Kidney (tissue), 13 donors: ENCODE measurements at regions not wholly inside any gene's neighbourhood (a gene's known extent, or its start where the extent isn't known, plus 50 kb on each side); places are given as distances from the start of the nearest gene placed in this dataset.

Source experiments
- DNase-seq, 5 donors: peaks; one replicate each; pipeline ENCODE4 v3.0.0-alpha.2; 2013 to 2020
- FAIRE-seq: peaks from 2 replicates; lab custom pipeline; 2012; peaks lifted over from hg19 to GRCh38; lab: Jason Lieb, UNC
- H3K27ac ChIP-seq, 2 donors: one replicate each; pipeline ENCODE4 v1.7.0; 2013; ENCODE audit warnings: low read depth in 2 of 2, low read length in 2 of 2, inconsistent platforms in 1 of 2
- H3K27me3 ChIP-seq: one replicate; pipeline ENCODE4 v1.7.1; 2013; ENCODE audit warnings: low read length, inconsistent platforms; ENCODE audit not compliant: control insufficient read depth, insufficient read depth
- H3K36me3 ChIP-seq, 3 donors: one replicate each; pipeline versions ENCODE4 v1.7.0 to v1.7.1; 2013; ENCODE audit warnings: low read length in 3 of 3, control low read depth in 1 of 3, inconsistent platforms in 1 of 3; ENCODE audit not compliant: insufficient read depth in 3 of 3, control insufficient read depth in 2 of 3
- H3K4me1 ChIP-seq, 3 donors: one replicate each; pipeline versions ENCODE4 v1.7.0 to v1.7.1; 2013; ENCODE audit warnings: low read length in 3 of 3, inconsistent platforms in 1 of 3, low read depth in 1 of 3; ENCODE audit not compliant: control insufficient read depth in 2 of 3, insufficient read depth in 2 of 3
- H3K4me3 ChIP-seq, 3 donors: one replicate each; pipeline versions ENCODE4 v1.7.0 to v1.8.1; 2013; ENCODE audit warnings: low read length in 3 of 3, control low read depth in 1 of 3, inconsistent platforms in 1 of 3
- H3K9ac ChIP-seq, 3 donors: one replicate each; pipeline versions ENCODE4 v1.7.0 to v1.7.1; 2013; ENCODE audit warnings: low read length in 3 of 3, control low read depth in 1 of 3, inconsistent platforms in 1 of 3
- H3K9me3 ChIP-seq, 3 donors: one replicate each; pipeline versions ENCODE4 v1.7.0 to v1.7.1; 2013; ENCODE audit warnings: low read length in 3 of 3, control low read depth in 1 of 3, inconsistent platforms in 1 of 3; ENCODE audit not compliant: control insufficient read depth in 2 of 3, insufficient read depth in 1 of 3
- CTCF ChIP-seq: IDR thresholded peaks from 3 replicates; pipeline ENCODE4 v1.5.1; 2012; ENCODE audit warnings: mild to moderate bottlenecking, moderate library complexity, borderline replicate concordance; ENCODE audit not compliant: insufficient read depth; ENCODE audit errors: extremely low read depth
- intact Hi-C: fragments of 100-400 bp; cut with DNase I; formaldehyde crosslinking; loops from one replicate; pipeline ENCODE4 v1.11.1; 2022
- donor health status: control.
- donor health status: control.
- donor health status: control.
- donor health status: control.
- donor health status: control.
- donor health status: DM: yes; HTN: yes; CAD: no.
- donor health status: Normal renal cell carcinoma (clear cell type).

DNA sequence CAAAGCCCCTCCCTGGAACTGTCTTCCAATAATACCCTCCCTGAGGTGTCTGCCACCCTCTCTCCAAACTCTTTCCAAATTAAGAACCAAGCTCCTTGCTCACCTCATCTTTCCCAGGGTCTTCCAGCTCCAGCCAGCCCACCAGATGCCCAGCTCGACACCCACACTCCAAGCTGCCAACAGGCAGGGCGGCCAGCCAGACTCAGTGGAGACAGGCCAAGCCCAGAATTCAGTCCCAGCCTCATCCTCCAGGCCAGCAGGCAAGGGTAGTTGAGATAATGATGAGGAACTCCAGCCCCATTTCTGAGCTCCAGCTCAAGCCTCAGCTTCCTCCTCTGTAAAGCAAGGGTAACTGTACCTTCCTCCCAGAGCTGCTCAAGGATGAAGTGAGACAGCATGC, 132.9 kb downstream of the CHST1 start:
- intact Hi-C loops: no loop called here
- Histone ChIP-seq H3K27ac (no peak overlapping the region), H3K36me3 (no peaks in the 10 kb centered on the region), H3K4me1 (no peaks in the 10 kb centered on the region), H3K4me3 (no peak overlapping the region), H3K9me3 (no peaks in the 10 kb centered on the region), H3K27me3 (no peaks in the 10 kb centered on the region), H3K9ac (no peak overlapping the region)
- no peak for TF ChIP-seq CTCF
- FAIRE-seq (no peak), DNase-seq (no peak)

- DNase-seq (no peak), FAIRE-seq (no peak)
- TF ChIP-seq CTCF: no peak
- no peak overlapping the region for H3K27ac ChIP-seq
- H3K9ac ChIP-seq: no peak overlapping the region
- H3K9me3 ChIP-seq: no peaks in the 10 kb centered on the region
- no peaks in the 10 kb centered on the region for H3K4me1 ChIP-seq
- no peak overlapping the region for H3K4me3 ChIP-seq
- no peaks in the 10 kb centered on the region for H3K27me3 ChIP-seq
- intact Hi-C loops: no loop called here
- H3K36me3 ChIP-seq: no peaks in the 10 kb centered on the region
Observed at GRCh38 chr11:45530776-45531175, 134.6 kb downstream of the CHST1 start.

GRCh38 chr11:45530111-45530510, 135.3 kb downstream of the CHST1 start:
- no peak overlapping the region for H3K4me3 ChIP-seq
- no peak for DNase-seq
- no peaks in the 10 kb centered on the region for H3K4me1 ChIP-seq
- H3K9ac ChIP-seq: no peak overlapping the region
- no peak for FAIRE-seq
- intact Hi-C loops: no loop called here
- no peaks in the 10 kb centered on the region for H3K36me3 ChIP-seq
- no peak for TF ChIP-seq CTCF
- no peaks in the 10 kb centered on the region for H3K27me3 ChIP-seq
- H3K27ac ChIP-seq: no peak overlapping the region
- no peaks in the 10 kb centered on the region for H3K9me3 ChIP-seq

GRCh38 chr11:45528435-45528834, 137.0 kb downstream of the CHST1 start:
- Histone ChIP-seq H3K4me3 (no peak overlapping the region), H3K27me3 (no peaks in the 10 kb centered on the region), H3K9me3 (no peaks in the 10 kb centered on the region), H3K27ac (no peak overlapping the region), H3K9ac (no peak overlapping the region), H3K36me3 (no peaks in the 10 kb centered on the region), H3K4me1 (no peaks in the 10 kb centered on the region)
- DNase-seq (no peak), FAIRE-seq (no peak)
- intact Hi-C loops: no loop called here
- TF ChIP-seq CTCF: no peak
